HepG2 (cell line): ENCODE measurements at regions not wholly inside any gene's neighbourhood (a gene's known extent, or its start where the extent isn't known, plus 50 kb on each side); places are given as distances from the start of the nearest gene placed in this dataset.

Experiments
- ATAC-seq: fragments of 200-7000 bp; cut with Tn5 transposase; 3 replicates; pipeline ENCODE4 v1.9.1; 2020; ENCODE audit warnings: mild to moderate bottlenecking, moderate library complexity
- BruUV-seq: library from RNA; stranded (reverse); fragments of 400-500 nt; replicated peaks from 2 replicates; lab custom pipeline; 2021; lab: Mats Ljungman, UMichigan
- CTCF ChIA-PET: fragments of 300-600 bp; formaldehyde crosslinking; extraction: SDS; loops from one replicate; lab custom pipeline; 2021; ENCODE audit warnings: low total read pairs, inconsistent platforms, low intra/inter-chr PET ratio; lab: Yijun Ruan, JAX
- POLR2A ChIA-PET: fragments of 350-600 bp; sonication (Branson Sonifier 250); formaldehyde crosslinking; loops from one replicate; lab custom pipeline; 2020; ENCODE audit warnings: antibody characterized with exemption, inconsistent platforms; lab: Yijun Ruan, JAX
- DNase-seq: peaks from one replicate; pipeline ENCODE4 v3.0.0-alpha.2; 2015; ENCODE audit warnings: low spot score
- FAIRE-seq: peaks from 3 replicates; lab custom pipeline; 2011; peaks lifted over from hg19 to GRCh38; lab: Jason Lieb, UNC
- H2AFZ ChIP-seq: one replicate; pipeline ENCODE4 v1.6.1; 2011; ENCODE audit warnings: low read length, inconsistent platforms
- H3K27ac ChIP-seq: fragments of 300-600 bp; 3 replicates; pipeline ENCODE4 v1.8.0; 2011; ENCODE audit warnings: mixed run types, mild to moderate bottlenecking, mixed read lengths, low read length, inconsistent platforms; ENCODE audit not compliant: insufficient read depth; ENCODE audit errors: extremely low read length
- H3K27me3 ChIP-seq, 2 experiments: fragments of 200-600 bp in 1 of 2; 2 replicates in 1 of 2; 3 replicates in 1 of 2; pipeline versions ENCODE4 v1.6.0 to v1.8.0; 2011; ENCODE audit warnings: low read length in 2 of 2, mild to moderate bottlenecking in 2 of 2, moderate library complexity in 2 of 2, inconsistent platforms in 1 of 2; ENCODE audit not compliant: insufficient read depth in 2 of 2, control insufficient read depth in 1 of 2
- H3K36me3 ChIP-seq, 2 experiments: fragments of 200-600 bp in 1 of 2; replicated peaks in 1 of 2; 2 replicates in 1 of 2; 3 replicates in 1 of 2; pipeline versions ENCODE4 v1.5.1 to v1.8.0; 2011; ENCODE audit warnings: low read length in 2 of 2, inconsistent platforms in 1 of 2; ENCODE audit not compliant: insufficient read depth in 2 of 2, control insufficient read depth in 1 of 2
- H3K4me1 ChIP-seq: 2 replicates; pipeline ENCODE4 v1.5.1; 2012; ENCODE audit warnings: low read length, inconsistent platforms; ENCODE audit not compliant: insufficient read depth
- H3K4me2 ChIP-seq: 2 replicates; pipeline ENCODE4 v1.6.0; 2011; ENCODE audit warnings: low read depth, low read length, inconsistent platforms
- H3K4me3 ChIP-seq, 3 experiments: fragments of 200-600 bp in 1 of 3; sonication (generic), shearing (Covaris generic) in 1 of 3; replicated peaks in 1 of 3; 2 replicates each; pipeline ENCODE4 v1.5.1; 2011 to 2016; ENCODE audit warnings: low read length in 3 of 3, inconsistent platforms in 2 of 3, low read depth in 2 of 3, mild to moderate bottlenecking in 2 of 3, control low read depth in 1 of 3, mixed read lengths in 1 of 3; ENCODE audit not compliant: insufficient read depth in 1 of 3
- H3K79me2 ChIP-seq: one replicate; pipeline ENCODE4 v1.6.1; 2011; ENCODE audit warnings: low read length, inconsistent platforms; ENCODE audit not compliant: insufficient read depth
- H3K9ac ChIP-seq: 2 replicates; pipeline ENCODE4 v1.6.0; 2011; ENCODE audit warnings: mild to moderate bottlenecking, low read depth, low read length, inconsistent platforms; ENCODE audit not compliant: insufficient read depth
- H3K9me3 ChIP-seq: 2 replicates; pipeline ENCODE4 v1.5.1; 2012; ENCODE audit warnings: mild to moderate bottlenecking, low read length
- H4K20me1 ChIP-seq: 2 replicates; pipeline ENCODE4 v1.6.0; 2011; ENCODE audit warnings: inconsistent platforms, mild to moderate bottlenecking, low read length, moderate library complexity; ENCODE audit not compliant: insufficient read depth
- EP300 ChIP-seq, 3 experiments: sonication (generic) in 1 of 3; formaldehyde crosslinking in 1 of 3; IDR thresholded peaks; 2 replicates each; pipeline versions ENCODE4 v1.5.1 to v1.6.1; 2011 to 2020; ENCODE audit warnings: low read depth in 2 of 3, low read length in 2 of 3, borderline replicate concordance in 1 of 3, improper control_type of control experiment in 1 of 3, mild to moderate bottlenecking in 1 of 3, missing genetic modification reagents in 1 of 3, moderate library complexity in 1 of 3
- FOSL1 ChIP-seq: sonication (generic); formaldehyde crosslinking; IDR thresholded peaks from 2 replicates; pipeline ENCODE4 v1.9.0; 2021; ENCODE audit warnings: missing genetic modification reagents, borderline replicate concordance
- HOXA7 ChIP-seq: sonication (generic); formaldehyde crosslinking; IDR thresholded peaks from 2 replicates; pipeline ENCODE4 v1.8.1; 2022; ENCODE audit warnings: mild to moderate bottlenecking, missing genetic modification reagents, moderate library complexity
- SALL1 ChIP-seq: sonication (generic); formaldehyde crosslinking; IDR thresholded peaks from 2 replicates; pipeline ENCODE4 v1.8.0; 2022; ENCODE audit warnings: mild to moderate bottlenecking, missing genetic modification reagents
- SMARCC2 ChIP-seq: fragments of 450-650 bp; IDR thresholded peaks from 2 replicates; pipeline ENCODE4 v1.6.1; 2017; ENCODE audit warnings: antibody characterized with exemption, mild to moderate bottlenecking
- SNAPC5 ChIP-seq: sonication (generic); formaldehyde crosslinking; IDR thresholded peaks from 2 replicates; pipeline ENCODE4 v1.8.1; 2023; ENCODE audit warnings: mild to moderate bottlenecking, missing genetic modification reagents, borderline replicate concordance
- STAG1 ChIP-seq: sonication (generic); formaldehyde crosslinking; IDR thresholded peaks from 2 replicates; pipeline ENCODE4 v1.4.0; 2020; ENCODE audit warnings: missing genetic modification reagents
- TMF1 ChIP-seq: sonication (generic); formaldehyde crosslinking; IDR thresholded peaks from 2 replicates; pipeline ENCODE4 v1.8.1; 2022; ENCODE audit warnings: low read depth, missing genetic modification reagents
- ZNF331 ChIP-seq: sonication (generic); formaldehyde crosslinking; IDR thresholded peaks from 2 replicates; pipeline ENCODE4 v1.4.0; 2020; ENCODE audit warnings: missing genetic modification reagents
- ZNF333 ChIP-seq: sonication (generic); formaldehyde crosslinking; IDR thresholded peaks from 2 replicates; pipeline ENCODE4 v1.4.0; 2020; ENCODE audit warnings: mild to moderate bottlenecking, missing genetic modification reagents, borderline replicate concordance
- ZNF468 ChIP-seq: sonication (generic); formaldehyde crosslinking; IDR thresholded peaks from 2 replicates; pipeline ENCODE4 v1.8.0; 2022; ENCODE audit warnings: mild to moderate bottlenecking, moderate library complexity, missing genetic modification reagents
- ZNF784 ChIP-seq: sonication (generic); formaldehyde crosslinking; IDR thresholded peaks from 2 replicates; pipeline ENCODE4 v1.5.1; 2020; ENCODE audit warnings: missing genetic modification reagents, mild to moderate bottlenecking, borderline replicate concordance
- WGBS: methylation state at CpG from one replicate; pipeline ENCODE4 v1.1.6; 2017; ENCODE audit warnings: low lambda C conversion rate; 5-methylcytosine and 5-hydroxymethylcytosine counted together
- in situ Hi-C: cut with HindIII; loops from 2 replicates; pipeline ENCODE4 v1.10.0; 2017; ENCODE audit warnings: low pct_unique_long_range_greater_than_20kb; ENCODE audit not compliant: extremely low pct_ligation_motif_present
- intact Hi-C: fragments of 100-400 bp; cut with micrococcal nuclease; formaldehyde crosslinking; loops from one replicate; pipeline ENCODE4 v1.10.0; 2022; ENCODE audit not compliant: unreplicated experiment
- TF ChIP-seq, protein P1 (sequence below), 2 experiments: sonication (generic) in 1 of 2; formaldehyde crosslinking in 1 of 2; IDR thresholded peaks; 2 replicates each; pipeline versions ENCODE4 v1.4.0 to v1.6.1; 2018 to 2020; ENCODE audit warnings: missing genetic modification reagents in 2 of 2, borderline replicate concordance in 1 of 2, low read depth in 1 of 2, mild to moderate bottlenecking in 1 of 2, missing biosample characterization in 1 of 2
- TF ChIP-seq, protein P2 (sequence below): sonication (generic); formaldehyde crosslinking; IDR thresholded peaks from 2 replicates; pipeline ENCODE4 v1.5.0; 2020; ENCODE audit warnings: missing genetic modification reagents
- TF ChIP-seq, protein P3 (sequence below): fragments of 450-650 bp; IDR thresholded peaks from 2 replicates; pipeline ENCODE4 v1.6.1; 2016
- TF ChIP-seq, protein P4 (sequence below): sonication (generic); formaldehyde crosslinking; IDR thresholded peaks from 2 replicates; pipeline ENCODE4 v1.4.0; 2020; ENCODE audit warnings: mild to moderate bottlenecking, missing genetic modification reagents
- TF ChIP-seq, protein P5 (sequence below): sonication (generic); formaldehyde crosslinking; IDR thresholded peaks from 2 replicates; pipeline ENCODE4 v1.8.0; 2022; ENCODE audit warnings: missing genetic modification reagents, mild to moderate bottlenecking, borderline replicate concordance

- H3K27me3 ChIP-seq, result no peaks in the 10 kb centered on the region
- WGBS, result 2% methylated on average over 2 of the region's 2 CpGs
- no peak overlapping the region for H3K4me2 ChIP-seq
- no peak overlapping the region for H3K4me3 ChIP-seq
- no peak overlapping the region for H3K9ac ChIP-seq
- H3K36me3 ChIP-seq, result no peaks in the 10 kb centered on the region
- BruUV-seq, result no TSS peak
- POLR2A ChIA-PET, result no interaction called here
- intact Hi-C loops, result no loop called here
- H3K79me2 ChIP-seq, result no peaks in the 10 kb centered on the region
- no peak for ATAC-seq
- CTCF ChIA-PET, result no interaction called here
- no peaks in the 10 kb centered on the region for H3K4me1 ChIP-seq
- H3K9me3 ChIP-seq, result no peaks in the 10 kb centered on the region
- in situ Hi-C loops, result no loop called here
- H3K27ac ChIP-seq, result no peak overlapping the region
- no peaks in the 10 kb centered on the region for H4K20me1 ChIP-seq
- no peak overlapping the region for H2AFZ ChIP-seq
- FAIRE-seq, result no peak
- DNase-seq, result no peak
- TF ChIP-seq SNAPC5 (CRISPR knock-in tag), result no peak
- no peak for TF ChIP-seq FOSL1
- TF ChIP-seq, protein P1, sequence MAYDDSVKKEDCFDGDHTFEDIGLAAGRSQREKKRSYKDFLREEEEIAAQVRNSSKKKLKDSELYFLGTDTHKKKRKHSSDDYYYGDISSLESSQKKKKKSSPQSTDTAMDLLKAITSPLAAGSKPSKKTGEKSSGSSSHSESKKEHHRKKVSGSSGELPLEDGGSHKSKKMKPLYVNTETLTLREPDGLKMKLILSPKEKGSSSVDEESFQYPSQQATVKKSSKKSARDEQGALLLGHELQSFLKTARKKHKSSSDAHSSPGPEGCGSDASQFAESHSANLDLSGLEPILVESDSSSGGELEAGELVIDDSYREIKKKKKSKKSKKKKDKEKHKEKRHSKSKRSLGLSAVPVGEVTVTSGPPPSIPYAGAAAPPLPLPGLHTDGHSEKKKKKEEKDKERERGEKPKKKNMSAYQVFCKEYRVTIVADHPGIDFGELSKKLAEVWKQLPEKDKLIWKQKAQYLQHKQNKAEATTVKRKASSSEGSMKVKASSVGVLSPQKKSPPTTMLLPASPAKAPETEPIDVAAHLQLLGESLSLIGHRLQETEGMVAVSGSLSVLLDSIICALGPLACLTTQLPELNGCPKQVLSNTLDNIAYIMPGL (CRISPR knock-in tag; IDR thresholded peaks at IDR 0.05; ENCODE audit: borderline replicate concordance in 1 of 2, low read depth in 1 of 2), result no peak
- TF ChIP-seq SALL1 (CRISPR knock-in tag), result no peak
- TF ChIP-seq, protein P2, sequence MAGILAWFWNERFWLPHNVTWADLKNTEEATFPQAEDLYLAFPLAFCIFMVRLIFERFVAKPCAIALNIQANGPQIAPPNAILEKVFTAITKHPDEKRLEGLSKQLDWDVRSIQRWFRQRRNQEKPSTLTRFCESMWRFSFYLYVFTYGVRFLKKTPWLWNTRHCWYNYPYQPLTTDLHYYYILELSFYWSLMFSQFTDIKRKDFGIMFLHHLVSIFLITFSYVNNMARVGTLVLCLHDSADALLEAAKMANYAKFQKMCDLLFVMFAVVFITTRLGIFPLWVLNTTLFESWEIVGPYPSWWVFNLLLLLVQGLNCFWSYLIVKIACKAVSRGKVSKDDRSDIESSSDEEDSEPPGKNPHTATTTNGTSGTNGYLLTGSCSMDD (CRISPR knock-in tag), result no peak
- TF ChIP-seq, protein P3, sequence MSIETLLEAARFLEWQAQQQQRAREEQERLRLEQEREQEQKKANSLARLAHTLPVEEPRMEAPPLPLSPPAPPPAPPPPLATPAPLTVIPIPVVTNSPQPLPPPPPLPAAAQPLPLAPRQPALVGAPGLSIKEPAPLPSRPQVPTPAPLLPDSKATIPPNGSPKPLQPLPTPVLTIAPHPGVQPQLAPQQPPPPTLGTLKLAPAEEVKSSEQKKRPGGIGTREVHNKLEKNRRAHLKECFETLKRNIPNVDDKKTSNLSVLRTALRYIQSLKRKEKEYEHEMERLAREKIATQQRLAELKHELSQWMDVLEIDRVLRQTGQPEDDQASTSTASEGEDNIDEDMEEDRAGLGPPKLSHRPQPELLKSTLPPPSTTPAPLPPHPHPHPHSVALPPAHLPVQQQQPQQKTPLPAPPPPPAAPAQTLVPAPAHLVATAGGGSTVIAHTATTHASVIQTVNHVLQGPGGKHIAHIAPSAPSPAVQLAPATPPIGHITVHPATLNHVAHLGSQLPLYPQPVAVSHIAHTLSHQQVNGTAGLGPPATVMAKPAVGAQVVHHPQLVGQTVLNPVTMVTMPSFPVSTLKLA, result no peak
- TF ChIP-seq TMF1, result no peak
- no peak for TF ChIP-seq EP300 (IDR thresholded peaks at IDR 0.05; ENCODE audit: low read depth in 2 of 2, low read length in 2 of 2)
- TF ChIP-seq EP300 (CRISPR knock-in tag; IDR thresholded peaks at IDR 0.05; ENCODE audit: borderline replicate concordance), result no peak
- TF ChIP-seq ZNF784 (CRISPR knock-in tag), result no peak
- TF ChIP-seq, protein P4, sequence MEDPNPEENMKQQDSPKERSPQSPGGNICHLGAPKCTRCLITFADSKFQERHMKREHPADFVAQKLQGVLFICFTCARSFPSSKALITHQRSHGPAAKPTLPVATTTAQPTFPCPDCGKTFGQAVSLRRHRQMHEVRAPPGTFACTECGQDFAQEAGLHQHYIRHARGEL, result no peak
- no peak for TF ChIP-seq SMARCC2
- TF ChIP-seq STAG1 (CRISPR knock-in tag), result no peak
- no peak for TF ChIP-seq ZNF468 (CRISPR knock-in tag)
- no peak for TF ChIP-seq ZNF331 (CRISPR knock-in tag)
- no peak for TF ChIP-seq ZNF333 (CRISPR knock-in tag)
- no peak for TF ChIP-seq HOXA7 (CRISPR knock-in tag)
- TF ChIP-seq, protein P5, sequence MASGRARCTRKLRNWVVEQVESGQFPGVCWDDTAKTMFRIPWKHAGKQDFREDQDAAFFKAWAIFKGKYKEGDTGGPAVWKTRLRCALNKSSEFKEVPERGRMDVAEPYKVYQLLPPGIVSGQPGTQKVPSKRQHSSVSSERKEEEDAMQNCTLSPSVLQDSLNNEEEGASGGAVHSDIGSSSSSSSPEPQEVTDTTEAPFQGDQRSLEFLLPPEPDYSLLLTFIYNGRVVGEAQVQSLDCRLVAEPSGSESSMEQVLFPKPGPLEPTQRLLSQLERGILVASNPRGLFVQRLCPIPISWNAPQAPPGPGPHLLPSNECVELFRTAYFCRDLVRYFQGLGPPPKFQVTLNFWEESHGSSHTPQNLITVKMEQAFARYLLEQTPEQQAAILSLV (CRISPR knock-in tag), result no peak
Measured at GRCh38 chr3:117799387-117799735, 1089.8 kb downstream of the TUSC7 start.
